Ectodermal cell (in vitro differentiated cells): ENCODE measurements at regions not wholly inside any gene's neighbourhood (a gene's known extent, or its start where the extent isn't known, plus 50 kb on each side); places are given as distances from the start of the nearest gene placed in this dataset.
A peak's percentile ranks its signal among the peaks of the same experiment; 100 is the strongest.

Source experiments
- H3K27ac ChIP-seq: 2 replicates; pipeline ENCODE4 v1.7.0; 2013; ENCODE audit warnings: mild to moderate bottlenecking, low read depth, low read length; ENCODE audit not compliant: insufficient read depth, poor library complexity, severe bottlenecking
- H3K27me3 ChIP-seq: 2 replicates; pipeline ENCODE4 v1.7.0; 2013; ENCODE audit warnings: mild to moderate bottlenecking, low read length; ENCODE audit not compliant: insufficient read depth, control insufficient read depth, poor library complexity, severe bottlenecking
- H3K36me3 ChIP-seq: one replicate; pipeline ENCODE4 v1.7.0; 2013; ENCODE audit warnings: low read length; ENCODE audit not compliant: control insufficient read depth, insufficient read depth
- H3K4me1 ChIP-seq: one replicate; pipeline ENCODE4 v1.7.0; 2013; ENCODE audit warnings: low read length; ENCODE audit not compliant: control insufficient read depth, insufficient read depth
- H3K4me3 ChIP-seq: 2 replicates; pipeline ENCODE4 v1.7.0; 2013; ENCODE audit warnings: low read depth, low read length, control low read depth; ENCODE audit not compliant: insufficient read depth
- H3K9me3 ChIP-seq: 2 replicates; pipeline ENCODE4 v1.7.0; 2013; ENCODE audit warnings: mild to moderate bottlenecking, low read length, moderate library complexity; ENCODE audit not compliant: control insufficient read depth
- WGBS, 2 experiments: methylation state at CpG; one replicate each; pipeline ENCODE4 v1.1.7; 2013; ENCODE audit warnings: missing lambda C conversion rate in 2 of 2; 5-methylcytosine and 5-hydroxymethylcytosine counted together

DNA sequence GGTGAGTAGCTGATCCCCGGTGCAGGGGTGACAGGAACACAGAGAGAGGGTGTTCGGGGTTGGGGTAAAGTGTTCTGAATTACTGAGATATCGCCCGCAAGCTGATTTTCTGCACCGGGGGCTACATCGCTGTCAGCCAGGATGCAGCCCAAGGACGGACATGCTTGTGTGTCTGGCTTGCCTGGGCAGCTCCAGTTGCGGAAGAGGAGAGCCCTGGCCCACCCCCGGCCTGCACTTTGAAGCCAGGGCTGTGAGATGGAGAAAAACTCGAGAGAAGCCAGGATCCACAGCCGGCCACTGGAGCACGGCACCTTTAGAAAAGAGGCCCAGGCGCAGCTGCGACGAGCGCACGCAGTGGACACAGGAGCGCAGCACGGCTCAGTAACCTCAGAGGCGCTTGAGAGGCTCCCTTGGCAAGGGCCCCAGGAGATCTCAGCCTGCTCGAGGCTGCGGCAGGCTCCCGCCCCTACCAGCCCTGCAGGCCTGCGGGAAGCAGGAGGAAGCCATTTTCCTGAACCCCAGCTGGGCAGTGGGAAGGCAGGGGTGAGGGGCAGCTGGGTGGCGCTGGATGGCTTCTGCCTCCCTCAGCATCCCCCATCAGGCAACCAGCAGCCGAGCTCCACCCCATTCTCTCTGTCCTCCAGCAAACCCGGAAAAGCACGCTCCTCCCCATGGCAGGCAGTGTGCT lies 59.2 kb downstream of the C9orf50 start:
- Histone ChIP-seq H3K27ac (no peak overlapping the region), H3K36me3 (no peaks in the 10 kb centered on the region), H3K27me3 (no peaks in the 10 kb centered on the region), H3K9me3 (no peaks in the 10 kb centered on the region), H3K4me3 (no peak overlapping the region), H3K4me1 (peaks cover 49% of the 10 kb centered on the region)
- WGBS, 2 experiments = 71 to 73% methylated on average over 28 of the region's 28 CpGs

DNA sequence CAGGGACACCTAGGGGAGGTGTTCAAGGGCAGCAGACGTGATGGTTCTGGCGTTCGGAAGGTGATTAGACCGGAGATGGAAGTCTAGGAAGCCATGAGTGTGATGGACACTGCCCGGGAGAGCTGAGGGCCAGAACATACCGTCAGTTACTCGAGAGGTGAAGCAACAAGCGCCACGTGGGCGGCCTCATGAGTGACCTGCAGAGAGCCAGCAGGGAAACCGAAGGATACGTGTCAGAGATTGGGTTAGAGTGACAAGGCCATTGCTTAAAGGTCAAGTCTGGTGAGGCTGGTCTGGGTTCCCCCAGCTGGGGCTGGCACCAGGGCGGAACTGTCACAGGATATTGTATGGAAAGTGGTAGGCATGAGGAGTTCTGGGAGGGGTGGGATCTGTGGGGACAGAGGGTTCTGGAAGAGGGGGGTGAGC lies 60.0 kb downstream of the C9orf50 start:
- no peak overlapping the region for H3K4me3 ChIP-seq
- no peaks in the 10 kb centered on the region for H3K36me3 ChIP-seq
- H3K27me3 ChIP-seq = no peaks in the 10 kb centered on the region
- H3K9me3 ChIP-seq = no peaks in the 10 kb centered on the region
- peaks cover 58% of the 10 kb centered on the region for H3K4me1 ChIP-seq
- WGBS, 2 experiments = 89% methylated on average over 13 of the region's 13 CpGs
- H3K27ac ChIP-seq = no peak overlapping the region

DNA sequence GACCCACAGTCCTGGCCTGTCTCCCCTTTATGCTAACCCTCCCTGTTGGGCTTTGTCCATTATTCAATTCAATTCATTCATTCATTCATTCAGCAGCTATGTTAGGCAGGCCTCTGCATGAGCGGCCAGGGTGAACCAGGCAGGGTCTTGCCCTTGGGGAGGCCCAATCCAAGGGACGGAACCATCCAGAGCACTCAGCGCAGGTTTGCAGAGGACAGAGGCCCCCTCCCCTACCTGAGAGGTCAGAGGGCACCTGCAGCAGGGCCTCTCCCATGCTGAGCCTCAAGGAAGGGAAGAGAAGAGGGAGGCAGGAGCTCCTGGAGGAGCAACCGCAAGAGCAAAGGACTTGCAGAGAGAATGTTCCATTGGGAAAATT lies 61.4 kb downstream of the C9orf50 start:
- no peak overlapping the region for H3K4me3 ChIP-seq
- no peaks in the 10 kb centered on the region for H3K27me3 ChIP-seq
- no peaks in the 10 kb centered on the region for H3K9me3 ChIP-seq
- H3K27ac ChIP-seq = no peak overlapping the region
- peaks cover 72% of the 10 kb centered on the region for H3K4me1 ChIP-seq
- H3K36me3 ChIP-seq = no peaks in the 10 kb centered on the region
- 58 to 69% methylated on average over 4 of the region's 4 CpGs for whole genome bisulfite sequencing, 2 experiments

DNA sequence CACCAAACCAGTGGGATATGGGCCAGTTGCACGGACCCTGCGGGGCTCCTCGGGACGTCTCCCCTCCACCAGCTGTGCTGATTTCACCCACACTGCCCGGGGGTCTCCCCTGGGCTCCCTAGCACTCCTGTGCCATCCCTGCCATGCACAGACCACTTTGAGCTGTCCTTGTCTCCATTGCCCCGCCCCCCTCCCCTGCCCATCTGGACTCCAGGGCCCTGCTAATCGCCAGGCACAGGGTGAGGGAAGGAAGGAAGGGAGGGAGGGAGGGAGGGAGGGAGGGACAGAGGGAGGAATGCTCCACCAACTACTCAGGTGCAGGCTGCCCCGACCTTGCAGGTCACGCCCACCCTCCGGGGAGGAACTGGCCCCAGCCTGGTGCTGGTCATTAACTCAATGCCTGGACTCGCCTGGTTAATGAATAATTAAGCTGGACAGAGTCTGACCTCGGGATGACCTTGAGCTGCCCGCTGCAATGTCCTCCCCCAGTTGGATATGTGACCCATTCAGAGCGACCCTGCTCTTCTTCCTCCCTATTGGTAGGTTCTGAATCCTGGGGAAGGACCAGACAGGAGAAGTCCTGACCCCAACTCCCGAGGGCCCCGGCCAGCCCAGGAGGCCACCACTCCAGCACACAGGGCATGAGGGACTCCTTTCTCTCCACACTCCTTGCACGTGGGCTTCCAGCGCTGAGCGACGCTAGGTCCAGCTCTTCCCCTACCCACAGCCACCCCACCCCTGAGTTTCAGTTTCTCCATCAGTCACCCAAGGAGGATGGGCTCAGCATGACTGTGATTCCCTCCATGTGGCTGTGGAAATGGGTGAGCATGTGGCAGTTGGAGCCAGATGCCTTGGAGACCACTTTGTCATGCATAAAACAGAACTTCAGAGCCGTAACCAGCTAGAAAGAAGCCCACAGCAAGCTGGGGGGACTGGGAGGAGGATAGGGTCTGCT lies 62.1 kb downstream of the C9orf50 start:
- peak overlapping the region; percentile 98 for H3K27ac ChIP-seq

DNA sequence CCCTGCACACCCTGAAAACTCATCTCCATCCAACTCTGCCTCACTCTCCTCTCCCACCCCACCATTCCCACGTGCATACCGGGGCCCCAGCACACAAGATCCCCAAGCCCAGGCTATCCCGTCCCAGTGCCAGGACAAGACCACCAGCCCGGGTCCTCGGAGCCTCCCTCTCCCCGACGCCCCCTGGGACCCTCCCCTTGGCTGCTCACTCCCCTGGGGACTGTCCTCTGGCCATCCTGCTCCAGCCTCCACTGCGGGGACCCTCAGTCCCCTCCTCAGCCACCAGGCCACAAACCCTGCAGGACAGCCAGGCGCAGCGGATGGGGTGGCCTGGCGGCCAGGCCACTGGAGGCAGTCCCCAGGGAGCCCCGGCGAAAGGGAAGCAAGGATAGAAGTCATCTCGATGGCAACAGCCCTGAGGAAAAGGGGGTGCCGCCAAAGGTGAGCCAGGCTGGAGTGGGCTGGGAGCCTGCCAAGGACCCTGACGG lies 62.8 kb downstream of the C9orf50 start:
- H3K36me3 ChIP-seq = no peaks in the 10 kb centered on the region
- H3K4me1 ChIP-seq = peaks cover 72% of the 10 kb centered on the region
- H3K4me3 ChIP-seq = no peak overlapping the region
- H3K27me3 ChIP-seq = no peaks in the 10 kb centered on the region
- 31 to 33% methylated on average over 16 of the region's 16 CpGs for WGBS, 2 experiments
- peak overlapping the region; percentile 98 for H3K27ac ChIP-seq
- H3K9me3 ChIP-seq = no peaks in the 10 kb centered on the region

More for the DNA sequence above, 62.1 kb downstream of the C9orf50 start:
- Histone ChIP-seq H3K9me3 (no peaks in the 10 kb centered on the region), H3K4me3 (no peak overlapping the region), H3K4me1 (peaks cover 72% of the 10 kb centered on the region), H3K27me3 (no peaks in the 10 kb centered on the region), H3K36me3 (no peaks in the 10 kb centered on the region)
- 38 to 41% methylated on average over 19 of the region's 21 CpGs for WGBS, 2 experiments

DNA sequence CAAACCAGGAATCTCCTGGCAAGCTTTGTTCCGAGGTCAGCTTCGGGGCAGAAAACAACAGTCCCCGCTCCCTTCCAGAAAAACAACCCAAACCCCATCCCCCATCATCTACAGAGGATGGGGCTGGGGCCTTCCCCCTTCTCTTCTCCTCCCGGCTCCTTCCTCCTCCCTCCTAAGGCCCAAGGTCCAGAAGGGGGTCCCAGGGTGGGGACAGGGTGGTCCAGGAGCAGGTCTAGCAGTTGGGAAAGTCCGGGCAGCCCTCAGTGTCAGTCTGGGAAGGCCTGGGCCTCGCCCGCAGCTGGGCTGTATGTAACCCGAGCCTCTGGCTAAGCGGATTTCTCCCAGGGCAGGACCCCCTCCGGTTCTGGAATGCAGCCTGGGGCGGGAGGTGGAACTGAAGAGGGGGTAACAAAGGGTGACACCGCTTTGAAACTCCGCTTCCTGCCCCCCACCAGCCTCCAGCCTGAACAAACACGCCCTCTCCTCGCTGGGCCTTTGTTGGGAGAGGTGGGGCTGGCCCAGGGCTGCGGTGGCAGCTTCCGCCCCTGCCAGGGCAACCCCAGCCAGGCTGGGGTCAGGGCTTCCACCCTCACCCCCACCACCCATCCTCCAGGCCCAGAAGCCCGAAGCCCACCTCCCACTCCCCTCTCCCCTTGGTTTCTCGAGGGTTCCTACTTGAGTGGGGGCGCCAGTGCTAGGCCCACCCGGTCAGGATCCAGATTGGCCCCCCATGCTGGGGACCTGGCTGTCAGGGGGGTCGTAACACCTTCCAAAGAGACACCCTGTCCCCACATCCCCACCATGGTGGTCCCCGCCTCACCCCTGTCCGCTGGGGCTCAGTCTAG lies 63.5 kb downstream of the C9orf50 start:
- Histone ChIP-seq H3K4me3 (peak overlapping the region; percentile 16), H3K27me3 (no peaks in the 10 kb centered on the region), H3K27ac (peak overlapping the region; percentile 98), H3K4me1 (peaks cover 67% of the 10 kb centered on the region), H3K36me3 (no peaks in the 10 kb centered on the region), H3K9me3 (no peaks in the 10 kb centered on the region)
- WGBS, 2 experiments = 5% methylated on average over 24 of the region's 24 CpGs

DNA sequence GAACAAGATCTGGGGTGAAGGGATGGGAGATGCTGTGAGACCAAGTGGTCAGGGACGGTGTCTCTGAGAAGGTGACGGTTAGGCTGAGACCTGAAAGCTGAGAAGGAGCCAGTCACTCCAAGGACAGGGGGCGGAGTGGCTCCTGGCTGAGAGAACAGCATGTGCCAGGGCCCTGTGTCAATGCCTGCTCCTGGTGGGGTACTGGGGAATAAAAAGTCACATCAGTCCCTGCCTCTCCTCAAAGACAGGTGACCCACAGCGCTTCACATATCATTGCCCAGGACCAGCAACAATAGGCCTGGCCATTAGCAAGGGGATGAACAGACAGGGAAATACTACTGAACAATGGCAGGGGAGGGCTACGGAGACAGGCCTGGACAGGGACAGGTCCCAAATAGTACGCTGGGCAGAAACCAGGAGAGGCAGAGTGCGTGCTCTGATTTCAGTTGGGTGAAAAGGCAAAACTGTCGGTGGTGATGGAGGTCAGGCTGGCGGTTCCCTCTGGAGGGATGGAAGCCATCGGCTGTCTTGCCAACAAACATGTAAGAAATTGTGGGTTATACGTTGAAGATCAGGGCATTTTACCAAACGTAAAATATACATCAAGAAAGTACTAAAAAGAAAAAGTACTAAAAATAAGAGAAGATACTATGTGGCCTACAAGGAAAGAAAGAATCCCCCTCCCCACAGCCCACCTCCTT lies 64.3 kb downstream of the C9orf50 start:
- no peaks in the 10 kb centered on the region for H3K36me3 ChIP-seq
- no peaks in the 10 kb centered on the region for H3K9me3 ChIP-seq
- WGBS, 2 experiments = 16 to 20% methylated on average over 10 to 11 of the region's 12 CpGs
- peaks cover 60% of the 10 kb centered on the region for H3K4me1 ChIP-seq
- no peaks in the 10 kb centered on the region for H3K27me3 ChIP-seq
- H3K4me3 ChIP-seq = peak overlapping the region; percentile 16
- peak overlapping the region; percentile 98 for H3K27ac ChIP-seq

DNA sequence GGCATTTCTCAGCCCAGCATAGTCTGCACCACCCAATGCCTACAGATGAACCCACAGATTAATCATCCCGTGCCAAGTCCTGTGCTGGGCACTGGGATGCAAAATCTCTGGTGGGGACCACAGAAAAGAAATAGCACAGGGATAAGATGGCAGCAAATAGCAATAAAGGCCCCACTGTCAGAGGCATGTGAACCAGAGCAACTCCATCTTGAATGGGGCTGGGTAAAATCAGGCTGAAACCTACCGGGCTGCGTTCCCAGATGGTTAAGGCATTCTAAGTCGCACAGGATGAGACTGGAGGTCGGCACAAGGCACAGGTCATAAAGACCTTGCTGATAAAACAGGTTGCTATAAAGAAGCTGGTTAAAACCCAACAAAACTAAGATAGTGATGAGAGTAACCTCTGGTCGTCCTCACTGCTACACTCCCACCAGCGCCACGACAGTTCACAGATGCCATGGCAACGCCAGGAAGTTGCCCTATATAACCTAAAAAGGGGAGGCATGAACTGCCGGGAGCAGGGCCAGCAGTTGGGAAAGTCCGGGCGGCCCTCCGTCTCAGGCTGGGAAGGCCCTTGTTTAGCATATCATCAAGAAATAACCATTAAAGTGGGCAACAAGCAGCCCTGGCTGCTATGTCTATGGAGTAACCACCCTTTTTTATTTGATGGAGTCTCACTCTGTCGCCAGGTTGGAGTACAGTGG lies 65.2 kb downstream of the C9orf50 start:
- H3K36me3 ChIP-seq = no peaks in the 10 kb centered on the region
- H3K27ac ChIP-seq = no peak overlapping the region
- WGBS, 2 experiments = 81 to 84% methylated on average over 14 of the region's 14 CpGs
- H3K9me3 ChIP-seq = no peaks in the 10 kb centered on the region
- H3K4me3 ChIP-seq = no peak overlapping the region
- peaks cover 52% of the 10 kb centered on the region for H3K4me1 ChIP-seq
- no peaks in the 10 kb centered on the region for H3K27me3 ChIP-seq

DNA sequence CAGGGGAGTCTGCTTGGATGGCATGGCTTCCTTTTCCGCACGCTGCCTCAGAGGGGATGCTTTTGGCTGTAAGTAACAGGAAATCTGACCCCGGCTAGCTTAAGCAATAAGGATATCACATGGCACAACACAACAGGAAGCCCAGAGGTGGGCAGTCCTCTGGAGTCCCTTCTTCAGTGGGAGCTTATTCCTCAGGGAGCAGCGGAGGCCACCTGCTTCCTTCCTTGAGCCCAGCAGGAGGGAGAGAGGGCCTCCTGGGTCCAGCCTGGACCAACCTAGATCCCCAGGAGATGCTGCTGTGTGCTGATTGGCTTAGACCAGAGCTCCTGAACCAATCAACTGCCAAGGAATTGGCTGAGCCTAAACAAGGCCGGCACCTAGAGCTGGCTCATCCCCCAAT lies 66.3 kb downstream of the C9orf50 start:
- H3K4me1 ChIP-seq = peaks cover 54% of the 10 kb centered on the region
- H3K27ac ChIP-seq = no peak overlapping the region
- H3K36me3 ChIP-seq = no peaks in the 10 kb centered on the region
- no peaks in the 10 kb centered on the region for H3K27me3 ChIP-seq
- H3K4me3 ChIP-seq = no peak overlapping the region
- WGBS, 2 experiments = 85 to 86% methylated on average over 5 of the region's 5 CpGs
- no peaks in the 10 kb centered on the region for H3K9me3 ChIP-seq
